Body of pancreas (tissue), 4 donors: ENCODE measurements at regions not wholly inside any gene's neighbourhood (a gene's known extent, or its start where the extent isn't known, plus 50 kb on each side); places are given as distances from the start of the nearest gene placed in this dataset.

Source experiments
- POLR2A ChIP-seq, 3 donors: fragments of 450-650 bp; IDR thresholded peaks; one replicate each; pipeline ENCODE4 v1.6.1; 2016; ENCODE audit warnings: antibody characterized with exemption in 3 of 3, mild to moderate bottlenecking in 2 of 3
- TF ChIP-seq, protein P1 (sequence below), 7 experiments: fragments of 450-650 bp in 4 of 7; fragments of 200-600 bp in 3 of 7; sonication (generic) in 3 of 7; IDR thresholded peaks; one replicate each; pipeline ENCODE4 v1.5.1; 2016 to 2019; ENCODE audit warnings: antibody characterized with exemption in 7 of 7

DNA sequence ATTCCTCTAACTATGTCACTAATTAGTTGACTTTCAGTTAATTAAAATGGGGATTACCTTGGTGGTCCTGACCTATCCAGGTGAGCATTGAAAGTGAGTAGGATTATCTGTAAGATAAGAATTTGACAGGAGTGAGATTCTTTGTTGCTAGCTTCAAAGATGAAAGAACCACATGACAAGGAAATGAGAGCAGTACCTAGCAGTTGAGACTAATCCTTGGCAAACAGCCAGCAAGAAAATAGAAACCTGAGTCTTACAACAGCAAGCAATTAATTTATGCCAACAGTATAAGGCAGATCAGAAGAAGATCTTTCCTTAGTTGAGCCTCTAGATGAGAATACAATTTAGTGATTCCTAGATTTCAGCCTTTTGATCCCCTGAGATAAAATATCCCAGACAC is 1058.4 kb downstream of the LRFN5 start:
- TF ChIP-seq, protein P1, sequence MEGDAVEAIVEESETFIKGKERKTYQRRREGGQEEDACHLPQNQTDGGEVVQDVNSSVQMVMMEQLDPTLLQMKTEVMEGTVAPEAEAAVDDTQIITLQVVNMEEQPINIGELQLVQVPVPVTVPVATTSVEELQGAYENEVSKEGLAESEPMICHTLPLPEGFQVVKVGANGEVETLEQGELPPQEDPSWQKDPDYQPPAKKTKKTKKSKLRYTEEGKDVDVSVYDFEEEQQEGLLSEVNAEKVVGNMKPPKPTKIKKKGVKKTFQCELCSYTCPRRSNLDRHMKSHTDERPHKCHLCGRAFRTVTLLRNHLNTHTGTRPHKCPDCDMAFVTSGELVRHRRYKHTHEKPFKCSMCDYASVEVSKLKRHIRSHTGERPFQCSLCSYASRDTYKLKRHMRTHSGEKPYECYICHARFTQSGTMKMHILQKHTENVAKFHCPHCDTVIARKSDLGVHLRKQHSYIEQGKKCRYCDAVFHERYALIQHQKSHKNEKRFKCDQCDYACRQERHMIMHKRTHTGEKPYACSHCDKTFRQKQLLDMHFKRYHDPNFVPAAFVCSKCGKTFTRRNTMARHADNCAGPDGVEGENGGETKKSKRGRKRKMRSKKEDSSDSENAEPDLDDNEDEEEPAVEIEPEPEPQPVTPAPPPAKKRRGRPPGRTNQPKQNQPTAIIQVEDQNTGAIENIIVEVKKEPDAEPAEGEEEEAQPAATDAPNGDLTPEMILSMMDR (IDR thresholded peaks at IDR 0.05) = no peak
- TF ChIP-seq POLR2A (IDR thresholded peaks at IDR 0.05) = no peak
